ENCODE measurements at regions not wholly inside any gene's neighbourhood (a gene's known extent, or its start where the extent isn't known, plus 50 kb on each side); places are given as distances from the start of the nearest gene placed in this dataset.

- DNase-seq, result no peak
- no peak overlapping the region for H3K27ac ChIP-seq
- H3K27me3 ChIP-seq, result no peaks in the 10 kb centered on the region
- H3K4me1 ChIP-seq, result no peaks in the 10 kb centered on the region
- TF ChIP-seq POLR2A (IDR thresholded peaks at IDR 0.05) (no peak), CTCF (IDR thresholded peaks at IDR 0.05) (no peak)
- no peaks in the 10 kb centered on the region for H3K9me3 ChIP-seq
- no peak overlapping the region for H3K4me3 ChIP-seq
- no peaks in the 10 kb centered on the region for H3K36me3 ChIP-seq
These were observed 1247.2 kb upstream of the PRR20A start for GRCh38 chr13:55893540-55893939.

- no peaks in the 10 kb centered on the region for H3K27me3 ChIP-seq
- H3K4me1 ChIP-seq, result no peaks in the 10 kb centered on the region
- H3K27ac ChIP-seq, result no peak overlapping the region
- H3K36me3 ChIP-seq, result no peaks in the 10 kb centered on the region
- no peak for TF ChIP-seq POLR2A (IDR thresholded peaks at IDR 0.05)
- TF ChIP-seq CTCF (IDR thresholded peaks at IDR 0.05), result no peak
- DNase-seq, result no peak
- H3K4me3 ChIP-seq, result no peak overlapping the region
- H3K9me3 ChIP-seq, result no peaks in the 10 kb centered on the region
These were observed 1203.5 kb upstream of the PRR20A start for GRCh38 chr13:55937180-55937579.

- no peaks in the 10 kb centered on the region for H3K9me3 ChIP-seq
- no peak for DNase-seq
- no peak overlapping the region for H3K4me3 ChIP-seq
- H3K27me3 ChIP-seq, result no peaks in the 10 kb centered on the region
- no peak overlapping the region for H3K27ac ChIP-seq
- TF ChIP-seq CTCF (IDR thresholded peaks at IDR 0.05), result no peak
- TF ChIP-seq POLR2A (IDR thresholded peaks at IDR 0.05), result no peak
- H3K4me1 ChIP-seq, result no peaks in the 10 kb centered on the region
- no peaks in the 10 kb centered on the region for H3K36me3 ChIP-seq
These were observed 1192.5 kb upstream of the PRR20A start for GRCh38 chr13:55948175-55948574.

GRCh38 chr13:55963934-55964333 is 1176.8 kb upstream of the PRR20A start:
- no peaks in the 10 kb centered on the region for H3K4me1 ChIP-seq
- no peaks in the 10 kb centered on the region for H3K36me3 ChIP-seq
- H3K4me3 ChIP-seq, result no peak overlapping the region
- H3K27me3 ChIP-seq, result no peaks in the 10 kb centered on the region
- TF ChIP-seq CTCF (IDR thresholded peaks at IDR 0.05) (no peak), POLR2A (IDR thresholded peaks at IDR 0.05) (no peak)
- no peak for DNase-seq
- H3K9me3 ChIP-seq, result peaks cover 0 to 12% (median 0%) of the 10 kb centered on the region in 4 donors
- no peak overlapping the region for H3K27ac ChIP-seq

- TF ChIP-seq POLR2A (IDR thresholded peaks at IDR 0.05) (no peak), CTCF (IDR thresholded peaks at IDR 0.05) (no peak)
- no peaks in the 10 kb centered on the region for H3K4me1 ChIP-seq
- H3K9me3 ChIP-seq, result peaks cover 0 to 12% (median 0%) of the 10 kb centered on the region in 4 donors
- no peaks in the 10 kb centered on the region for H3K36me3 ChIP-seq
- H3K27ac ChIP-seq, result no peak overlapping the region
- H3K4me3 ChIP-seq, result no peak overlapping the region
- DNase-seq, result no peak
- H3K27me3 ChIP-seq, result no peaks in the 10 kb centered on the region
These were observed 1173.7 kb upstream of the PRR20A start for GRCh38 chr13:55967055-55967454.

GRCh38 chr13:55977436-55977835 is 1163.3 kb upstream of the PRR20A start:
- Histone ChIP-seq H3K27ac (no peak overlapping the region), H3K36me3 (no peaks in the 10 kb centered on the region), H3K4me1 (no peaks in the 10 kb centered on the region), H3K4me3 (no peak overlapping the region), H3K27me3 (no peaks in the 10 kb centered on the region), H3K9me3 (no peaks in the 10 kb centered on the region)
- no peak for DNase-seq
- TF ChIP-seq POLR2A (IDR thresholded peaks at IDR 0.05) (no peak), CTCF (IDR thresholded peaks at IDR 0.05) (no peak)

Data from Peyer's patch (tissue), 4 donors.